ENCODE measurements at regions not wholly inside any gene's neighbourhood (a gene's known extent, or its start where the extent isn't known, plus 50 kb on each side); places are given as distances from the start of the nearest gene placed in this dataset.

GRCh38 chrX:39301036-39301435, 499.8 kb downstream of the MID1IP1 start (continued):
- TF ChIP-seq CTCF (tag by site-specific recombination; IDR thresholded peaks at IDR 0.05) (no peak), PRDM2 (tag by site-specific recombination; IDR thresholded peaks at IDR 0.05; ENCODE audit: borderline replicate concordance) (no peak), ZNF664 (tag by site-specific recombination; IDR thresholded peaks at IDR 0.05) (no peak), ZNF660 (tag by site-specific recombination; IDR thresholded peaks at IDR 0.05) (no peak), KLF16 (tag by site-specific recombination; IDR thresholded peaks at IDR 0.05) (no peak), ZSCAN5A (tag by site-specific recombination; IDR thresholded peaks at IDR 0.05) (no peak), ZNF350 (tag by site-specific recombination; IDR thresholded peaks at IDR 0.05) (no peak), ZNF707 (tag by site-specific recombination; IDR thresholded peaks at IDR 0.05) (no peak)

- ChIA-PET POLR2A (no interaction called here), CTCF (interaction anchor here (0.9 kb wide), 1 partner anchor 60 kb away, joined by 3 read pairs; no protein-coding TSS in a partner anchor)
- Histone ChIP-seq H3K9me3 (ENCODE audit: control insufficient read depth, insufficient read depth, low read depth, low read length) (no peaks in the 10 kb centered on the region), H3K4me3 (ENCODE audit: low read depth, low read length) (no peak overlapping the region), H3K27ac (ENCODE audit: extremely low read depth, low read depth, low read length) (no peak overlapping the region), H3K36me3 (ENCODE audit: control insufficient read depth in 2 of 2, insufficient read depth in 1 of 2, low read length in 2 of 2) (no peaks in the 10 kb centered on the region), H3K4me1 (ENCODE audit: control insufficient read depth, insufficient read depth, low read length) (no peaks in the 10 kb centered on the region)
- TF ChIP-seq SETDB1 (IDR thresholded peaks at IDR 0.05; ENCODE audit: insufficient read length, low read length) (peak; percentile 93), ZNF132 (tag by site-specific recombination; IDR thresholded peaks at IDR 0.05; ENCODE audit: borderline replicate concordance) (no peak), ZNF48 (tag by site-specific recombination; IDR thresholded peaks at IDR 0.05) (no peak), ZBTB8A (tag by site-specific recombination; IDR thresholded peaks at IDR 0.05) (no peak), TRIM28 (IDR thresholded peaks at IDR 0.05; ENCODE audit: borderline replicate concordance, low read length) (peak; percentile 98), ZNF623 (tag by site-specific recombination; IDR thresholded peaks at IDR 0.05) (no peak), ZSCAN5A (tag by site-specific recombination; IDR thresholded peaks at IDR 0.05) (no peak), ZNF202 (tag by site-specific recombination; IDR thresholded peaks at IDR 0.05; ENCODE audit: borderline replicate concordance) (no peak), OVOL3 (tag by site-specific recombination; IDR thresholded peaks at IDR 0.05) (no peak), ZNF677 (tag by site-specific recombination; IDR thresholded peaks at IDR 0.05) (no peak), FEZF1 (tag by site-specific recombination; IDR thresholded peaks at IDR 0.05) (no peak), SP7 (tag by site-specific recombination; IDR thresholded peaks at IDR 0.05) (no peak), ZNF175 (tag by site-specific recombination; IDR thresholded peaks at IDR 0.05) (no peak), EGR2 (tag by site-specific recombination; IDR thresholded peaks at IDR 0.05; ENCODE audit: low read depth) (no peak), BCL6B (tag by site-specific recombination; IDR thresholded peaks at IDR 0.05) (no peak)
Measured at GRCh38 chrX:39302838-39303237, 501.6 kb downstream of the MID1IP1 start.

Data from HEK293 (cell line).